BE2C (cell line): ENCODE measurements at regions not wholly inside any gene's neighbourhood (a gene's known extent, or its start where the extent isn't known, plus 50 kb on each side); places are given as distances from the start of the nearest gene placed in this dataset.

Experiments used
- DNase-seq: peaks from one replicate; pipeline ENCODE4 v3.0.0-alpha.2; 2020
- H3K27me3 ChIP-seq: fragments of 250-450 bp; sonication (Bioruptor Pico); 2 replicates; pipeline ENCODE4 v1.5.1; 2020; ENCODE audit warnings: mild to moderate bottlenecking
- H3K36me3 ChIP-seq: fragments of 250-450 bp; sonication (Bioruptor Pico); 2 replicates; pipeline ENCODE4 v1.5.1; 2020; ENCODE audit warnings: mild to moderate bottlenecking
- H3K4me1 ChIP-seq: fragments of 250-450 bp; sonication (Bioruptor Pico); 2 replicates; pipeline ENCODE4 v1.5.1; 2020
- H3K4me3 ChIP-seq: 2 replicates; pipeline ENCODE4 v1.5.1; 2011; ENCODE audit warnings: low read depth, low read length
- H3K9me3 ChIP-seq: fragments of 250-450 bp; sonication (Bioruptor Pico); 2 replicates; pipeline ENCODE4 v1.5.1; 2020
- TF ChIP-seq, protein P1 (sequence below): IDR thresholded peaks from 2 replicates; pipeline ENCODE4 v1.5.1; 2012; ENCODE audit warnings: mild to moderate bottlenecking, low read depth, low read length

DNA sequence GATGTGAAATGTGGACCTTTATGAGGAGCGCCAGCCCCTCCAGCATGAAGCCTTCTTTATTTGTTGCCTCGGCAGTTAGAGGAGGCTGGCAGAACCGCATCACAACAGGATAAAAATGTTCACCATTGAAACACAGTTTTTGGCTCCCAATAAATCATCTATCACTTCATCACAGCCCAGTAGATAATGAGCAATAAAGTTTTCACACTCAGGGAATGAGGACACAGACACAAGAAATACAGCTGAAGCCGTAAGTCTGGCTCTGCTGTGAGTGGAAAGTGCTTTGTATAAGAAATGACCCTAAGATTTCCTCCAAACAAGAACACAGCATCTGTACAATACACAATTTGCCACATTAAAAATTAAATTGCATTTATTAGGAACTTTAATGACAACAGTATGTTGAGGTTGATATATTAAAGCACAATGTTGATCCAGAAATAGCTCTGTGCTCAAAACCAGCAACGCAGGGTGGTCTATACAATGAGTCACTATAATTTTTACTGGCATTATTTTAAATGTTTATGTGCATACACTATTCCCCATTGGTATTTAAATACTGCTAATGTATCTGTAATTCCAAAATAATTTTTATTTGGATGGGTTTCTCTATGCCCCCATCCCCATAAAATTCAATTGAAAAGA, 301.8 kb upstream of the MGMT start:
- Histone ChIP-seq H3K9me3 (no peaks in the 10 kb centered on the region), H3K4me3 (no peak overlapping the region), H3K27me3 (no peaks in the 10 kb centered on the region), H3K36me3 (no peaks in the 10 kb centered on the region), H3K4me1 (peaks cover 5% of the 10 kb centered on the region; the same call in 1 of the 2 replicates)
- TF ChIP-seq, protein P1, sequence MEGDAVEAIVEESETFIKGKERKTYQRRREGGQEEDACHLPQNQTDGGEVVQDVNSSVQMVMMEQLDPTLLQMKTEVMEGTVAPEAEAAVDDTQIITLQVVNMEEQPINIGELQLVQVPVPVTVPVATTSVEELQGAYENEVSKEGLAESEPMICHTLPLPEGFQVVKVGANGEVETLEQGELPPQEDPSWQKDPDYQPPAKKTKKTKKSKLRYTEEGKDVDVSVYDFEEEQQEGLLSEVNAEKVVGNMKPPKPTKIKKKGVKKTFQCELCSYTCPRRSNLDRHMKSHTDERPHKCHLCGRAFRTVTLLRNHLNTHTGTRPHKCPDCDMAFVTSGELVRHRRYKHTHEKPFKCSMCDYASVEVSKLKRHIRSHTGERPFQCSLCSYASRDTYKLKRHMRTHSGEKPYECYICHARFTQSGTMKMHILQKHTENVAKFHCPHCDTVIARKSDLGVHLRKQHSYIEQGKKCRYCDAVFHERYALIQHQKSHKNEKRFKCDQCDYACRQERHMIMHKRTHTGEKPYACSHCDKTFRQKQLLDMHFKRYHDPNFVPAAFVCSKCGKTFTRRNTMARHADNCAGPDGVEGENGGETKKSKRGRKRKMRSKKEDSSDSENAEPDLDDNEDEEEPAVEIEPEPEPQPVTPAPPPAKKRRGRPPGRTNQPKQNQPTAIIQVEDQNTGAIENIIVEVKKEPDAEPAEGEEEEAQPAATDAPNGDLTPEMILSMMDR, result no peak
- no peak for DNase-seq

DNA sequence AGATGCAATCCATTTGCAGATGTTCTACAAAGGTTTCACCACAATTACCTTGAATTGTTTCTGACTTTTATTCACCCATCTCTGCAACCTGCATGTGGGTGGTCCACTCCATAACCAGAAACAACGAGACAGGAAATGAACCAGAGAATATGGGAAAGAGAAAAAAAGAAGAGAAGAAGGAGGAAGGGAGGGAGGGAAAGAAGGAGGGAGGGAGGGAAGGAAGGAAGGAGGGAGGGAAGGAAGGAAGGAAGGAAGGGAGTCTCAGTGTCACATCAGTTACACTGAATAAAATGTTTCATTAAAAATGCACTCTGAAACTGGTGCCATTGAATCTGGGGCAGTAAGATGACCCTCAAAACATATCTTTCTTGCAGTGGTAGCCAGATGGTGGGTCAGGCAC, 301.3 kb upstream of the MGMT start:
- TF ChIP-seq, protein P1, result no peak
- no peak for DNase-seq

DNA sequence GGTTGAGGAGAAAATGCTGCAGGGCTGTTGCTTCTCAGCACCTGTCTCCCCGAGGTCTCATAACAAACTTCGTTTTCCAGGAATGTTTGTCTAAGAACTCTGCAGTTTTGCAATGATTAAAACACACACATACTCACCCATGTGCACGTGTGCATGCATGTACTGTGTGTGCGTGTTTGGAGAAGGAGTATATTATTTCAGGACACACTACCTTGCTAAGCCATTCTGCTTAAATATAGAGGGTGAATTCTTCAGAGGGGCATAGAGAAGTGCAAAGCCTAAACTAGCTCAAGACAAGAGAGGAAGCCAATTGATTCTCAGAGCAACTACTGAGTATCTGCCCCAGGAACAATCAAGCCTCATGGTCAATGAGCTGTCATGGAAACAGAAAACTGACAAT, 298.4 kb upstream of the MGMT start:
- TF ChIP-seq, protein P1, result no peak
- H3K36me3 ChIP-seq, result no peaks in the 10 kb centered on the region
- H3K9me3 ChIP-seq, result no peaks in the 10 kb centered on the region
- no peak for DNase-seq
- H3K4me1 ChIP-seq, result no peaks in the 10 kb centered on the region; the same call in 1 of the 2 replicates
- no peak overlapping the region for H3K4me3 ChIP-seq
- no peaks in the 10 kb centered on the region for H3K27me3 ChIP-seq

More for the DNA sequence above, 301.3 kb upstream of the MGMT start:
- Histone ChIP-seq H3K36me3 (no peaks in the 10 kb centered on the region), H3K4me3 (no peak overlapping the region), H3K27me3 (no peaks in the 10 kb centered on the region), H3K9me3 (no peaks in the 10 kb centered on the region), H3K4me1 (peaks cover 2% of the 10 kb centered on the region; the same call in 1 of the 2 replicates)

DNA sequence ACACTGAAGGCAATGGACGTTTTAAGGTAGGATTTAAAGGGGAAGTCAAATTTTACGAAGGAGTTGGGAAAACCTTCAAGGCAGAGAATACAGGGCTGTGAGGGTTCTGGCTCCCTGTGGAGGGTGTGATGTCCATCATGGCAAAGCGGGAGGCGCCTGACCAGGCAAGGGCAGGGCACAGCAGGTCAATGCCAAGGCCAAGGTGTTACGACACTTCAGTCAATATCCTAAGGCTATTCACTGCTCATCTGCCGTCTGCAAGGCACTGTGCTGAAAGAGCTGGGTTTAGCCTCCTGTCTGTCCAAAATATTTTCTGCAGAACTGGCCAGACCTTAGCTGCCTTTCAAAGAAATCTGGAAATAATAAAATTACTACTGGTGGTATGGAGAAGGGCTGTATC, 297.9 kb upstream of the MGMT start:
- Histone ChIP-seq H3K9me3 (no peaks in the 10 kb centered on the region), H3K4me1 (no peaks in the 10 kb centered on the region; the same call in 1 of the 2 replicates), H3K36me3 (no peaks in the 10 kb centered on the region), H3K27me3 (no peaks in the 10 kb centered on the region), H3K4me3 (no peak overlapping the region)
- TF ChIP-seq, protein P1, result no peak
- DNase-seq, result no peak

DNA sequence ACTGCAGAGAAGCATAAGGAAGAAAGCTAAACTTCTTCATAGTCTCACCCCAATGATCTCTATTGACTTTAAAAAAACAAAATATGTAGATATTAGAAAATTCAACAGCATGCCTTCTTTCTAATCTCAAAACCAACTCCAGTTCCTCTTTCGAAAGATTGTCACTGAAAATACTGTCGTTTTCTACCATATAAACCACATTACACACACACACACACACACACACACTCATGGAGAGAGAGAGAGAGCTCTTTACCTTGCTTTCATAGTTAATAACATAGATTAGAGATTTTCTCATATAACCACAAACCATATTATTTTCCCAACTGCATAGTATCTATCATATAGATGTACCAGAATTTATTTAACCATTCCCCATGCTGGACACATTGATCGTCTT, 296.2 kb upstream of the MGMT start:
- Histone ChIP-seq H3K36me3 (no peaks in the 10 kb centered on the region), H3K27me3 (no peaks in the 10 kb centered on the region), H3K9me3 (no peaks in the 10 kb centered on the region), H3K4me1 (no peaks in the 10 kb centered on the region; the same call in 1 of the 2 replicates), H3K4me3 (no peak overlapping the region)
- TF ChIP-seq, protein P1, result no peak
- DNase-seq, result no peak

DNA sequence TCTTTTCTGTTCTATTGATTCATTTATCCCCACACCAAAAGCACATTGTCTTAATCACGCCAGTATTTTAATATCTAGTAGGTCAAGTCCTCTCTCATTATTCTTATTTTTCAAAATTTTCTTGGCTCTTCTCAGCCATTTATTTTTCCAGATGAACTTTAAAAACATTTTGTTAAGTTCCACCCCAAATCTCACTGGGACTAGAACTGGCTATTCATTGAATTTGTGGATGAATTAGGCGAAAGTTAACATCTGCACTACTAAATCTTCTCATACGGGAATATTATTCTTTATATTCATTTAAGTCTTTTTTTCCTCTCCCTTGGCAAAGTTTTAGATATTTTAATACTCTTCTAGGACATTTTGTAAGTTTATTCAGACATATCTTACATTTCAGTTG, 295.2 kb upstream of the MGMT start:
- H3K27me3 ChIP-seq, result no peaks in the 10 kb centered on the region
- no peaks in the 10 kb centered on the region for H3K36me3 ChIP-seq
- TF ChIP-seq, protein P1, result no peak
- DNase-seq, result no peak
- no peaks in the 10 kb centered on the region; the same call in 1 of the 2 replicates for H3K4me1 ChIP-seq
- H3K4me3 ChIP-seq, result no peak overlapping the region
- H3K9me3 ChIP-seq, result no peaks in the 10 kb centered on the region
